H9 (cell line): ENCODE measurements at regions not wholly inside any gene's neighbourhood (a gene's known extent, or its start where the extent isn't known, plus 50 kb on each side); places are given as distances from the start of the nearest gene placed in this dataset.

Source experiments
- DNase-seq: peaks from one replicate; pipeline ENCODE4 v3.0.0-alpha.2; 2017
- H2AFZ ChIP-seq: one replicate; pipeline ENCODE4 v1.6.1; 2013; ENCODE audit warnings: mild to moderate bottlenecking, low read length, control low read depth, moderate library complexity
- H2AK5ac ChIP-seq: 2 replicates; pipeline ENCODE4 v1.6.1; 2013; ENCODE audit warnings: low read length, control low read depth, mixed read lengths; ENCODE audit not compliant: insufficient read length
- H2BK120ac ChIP-seq: one replicate; pipeline ENCODE4 v1.6.1; 2013; ENCODE audit warnings: low read depth, mild to moderate bottlenecking, low read length, control low read depth, inconsistent platforms; ENCODE audit not compliant: poor library complexity, severe bottlenecking
- H2BK12ac ChIP-seq: 2 replicates; pipeline ENCODE4 v1.6.1; 2013; ENCODE audit warnings: low read length, control low read depth, mixed read lengths, low read depth; ENCODE audit not compliant: insufficient read length
- H2BK15ac ChIP-seq: 2 replicates; pipeline ENCODE4 v1.6.1; 2013; ENCODE audit warnings: low read depth, low read length, control low read depth
- H2BK20ac ChIP-seq: one replicate; pipeline ENCODE4 v1.6.1; 2013; ENCODE audit warnings: low read depth, mild to moderate bottlenecking, low read length, control low read depth, inconsistent platforms; ENCODE audit not compliant: poor library complexity, severe bottlenecking
- H2BK5ac ChIP-seq: 2 replicates; pipeline ENCODE4 v1.6.1; 2013; ENCODE audit warnings: low read length, control low read depth, mixed read lengths; ENCODE audit not compliant: insufficient read length
- H3K14ac ChIP-seq: 2 replicates; pipeline ENCODE4 v1.6.1; 2013; ENCODE audit warnings: low read length, control low read depth; ENCODE audit not compliant: insufficient read depth
- H3K18ac ChIP-seq: 2 replicates; pipeline ENCODE4 v1.6.1; 2013; ENCODE audit warnings: low read depth, mild to moderate bottlenecking, mixed read lengths, low read length, control low read depth; ENCODE audit not compliant: insufficient read length
- H3K23ac ChIP-seq: 2 replicates; pipeline ENCODE4 v1.6.1; 2013; ENCODE audit warnings: low read length, control low read depth, mixed read lengths, low read depth; ENCODE audit not compliant: insufficient read length
- H3K23me2 ChIP-seq: 2 replicates; pipeline ENCODE4 v1.6.1; 2013; ENCODE audit warnings: low read depth, mild to moderate bottlenecking, mixed read lengths, low read length, control low read depth; ENCODE audit not compliant: insufficient read length, poor library complexity, severe bottlenecking
- H3K27ac ChIP-seq: 2 replicates; pipeline ENCODE4 v1.5.1; 2013; ENCODE audit warnings: low read length, control low read depth, mixed read lengths, low read depth; ENCODE audit not compliant: insufficient read length
- H3K27me3 ChIP-seq: 2 replicates; pipeline ENCODE4 v1.6.1; 2013; ENCODE audit warnings: low read length, control low read depth, inconsistent platforms; ENCODE audit not compliant: insufficient read depth
- H3K4ac ChIP-seq: 2 replicates; pipeline ENCODE4 v1.6.1; 2013; ENCODE audit warnings: low read depth, mild to moderate bottlenecking, control low read depth, inconsistent platforms, low read length, moderate library complexity
- H3K4me1 ChIP-seq: 2 replicates; pipeline ENCODE4 v1.6.1; 2013; ENCODE audit warnings: low read length, control low read depth, inconsistent platforms; ENCODE audit not compliant: insufficient read depth
- H3K4me2 ChIP-seq: 2 replicates; pipeline ENCODE4 v1.6.1; 2013; ENCODE audit warnings: low read length, control low read depth, mixed read lengths; ENCODE audit not compliant: insufficient read length, insufficient read depth
- H3K56ac ChIP-seq: 2 replicates; pipeline ENCODE4 v1.6.1; 2013; ENCODE audit warnings: low read depth, mild to moderate bottlenecking, mixed read lengths, low read length, control low read depth; ENCODE audit not compliant: insufficient read length
- H3K79me1 ChIP-seq: 2 replicates; pipeline ENCODE4 v1.6.1; 2013; ENCODE audit warnings: low read depth, mild to moderate bottlenecking, moderate library complexity, low read length, control low read depth, inconsistent platforms; ENCODE audit not compliant: insufficient read depth, poor library complexity, severe bottlenecking
- H3K79me2 ChIP-seq: 2 replicates; pipeline ENCODE4 v1.6.1; 2013; ENCODE audit warnings: low read length, control low read depth, inconsistent platforms; ENCODE audit not compliant: insufficient read depth
- H3K9ac ChIP-seq: 2 replicates; pipeline ENCODE4 v1.6.1; 2013; ENCODE audit warnings: low read length, control low read depth, mixed read lengths; ENCODE audit not compliant: insufficient read length; ENCODE audit errors: extremely low read depth
- H3K9me3 ChIP-seq: one replicate; pipeline ENCODE4 v1.6.1; 2013; ENCODE audit warnings: low read depth, low read length, inconsistent platforms; ENCODE audit not compliant: control insufficient read depth
- H3T11ph ChIP-seq: one replicate; pipeline ENCODE4 v1.6.1; 2013; ENCODE audit warnings: mild to moderate bottlenecking, low read length, control low read depth, inconsistent platforms
- H4K20me1 ChIP-seq: one replicate; pipeline ENCODE4 v1.6.1; 2013; ENCODE audit not compliant: control insufficient read depth, insufficient read length, insufficient read depth
- H4K5ac ChIP-seq: 2 replicates; pipeline ENCODE4 v1.6.1; 2013; ENCODE audit warnings: low read depth, mild to moderate bottlenecking, mixed read lengths, low read length, control low read depth; ENCODE audit not compliant: insufficient read length
- H4K8ac ChIP-seq: replicated peaks from 2 replicates; pipeline ENCODE4 v1.6.1; 2013; ENCODE audit warnings: low read length, control low read depth, mixed read lengths, low read depth; ENCODE audit not compliant: insufficient read length
- H4K91ac ChIP-seq: 2 replicates; pipeline ENCODE4 v1.6.1; 2013; ENCODE audit warnings: low read depth, mild to moderate bottlenecking, moderate library complexity, mixed read lengths, low read length, control low read depth; ENCODE audit not compliant: insufficient read length
- H3K27ac Mint-ChIP-seq, 3 experiments: 2 replicates in 2 of 3; 3 replicates in 1 of 3; pipeline ENCODE4 v1.8.0; 2020 to 2021; ENCODE audit warnings: mixed read lengths in 3 of 3, mild to moderate bottlenecking in 1 of 3, moderate library complexity in 1 of 3
- H3K27me3 Mint-ChIP-seq: 2 replicates; pipeline ENCODE4 v1.8.0; 2021; ENCODE audit warnings: low read depth, mild to moderate bottlenecking, moderate library complexity, mixed read lengths
- H3K36me3 Mint-ChIP-seq, 3 experiments: 2 replicates in 2 of 3; 3 replicates in 1 of 3; pipeline ENCODE4 v1.8.0; 2020 to 2021; ENCODE audit warnings: low read depth in 3 of 3, mixed read lengths in 3 of 3; ENCODE audit not compliant: insufficient read depth in 1 of 3
- H3K4me1 Mint-ChIP-seq, 2 experiments: 2 replicates each; pipeline ENCODE4 v1.8.0; 2020; ENCODE audit warnings: mixed read lengths in 2 of 2
- H3K4me3 Mint-ChIP-seq, 2 experiments: 2 replicates in 1 of 2; 3 replicates in 1 of 2; pipeline ENCODE4 v1.8.0; 2020 to 2021; ENCODE audit warnings: mild to moderate bottlenecking in 2 of 2, mixed read lengths in 2 of 2, moderate library complexity in 1 of 2
- H3K9me3 Mint-ChIP-seq, 2 experiments: 2 replicates in 1 of 2; 3 replicates in 1 of 2; pipeline ENCODE4 v1.8.0; 2020; ENCODE audit warnings: mild to moderate bottlenecking in 2 of 2, mixed read lengths in 2 of 2, moderate library complexity in 1 of 2
- CTCF ChIP-seq: fragments of 200-600 bp; sonication (generic); conservative IDR thresholded peaks from 3 replicates; pipeline ENCODE4 v1.8.0; 2021; ENCODE audit warnings: antibody characterized with exemption, mild to moderate bottlenecking
- WGBS: extraction: QIAGEN DNeasy Blood & Tissue Kit; methylation state at CpG from one replicate; pipeline ENCODE4 v1.1.7; 2013; ENCODE audit warnings: missing lambda C conversion rate, low lambda C conversion rate, mixed read lengths; ENCODE audit not compliant: insufficient read length; ENCODE audit errors: extremely low coverage; 5-methylcytosine and 5-hydroxymethylcytosine counted together

- H3K27ac Mint-ChIP-seq: no peak overlapping the region
- H3K27ac ChIP-seq: no peak overlapping the region
Observed at GRCh38 chr9:129247285-129248153, 69.5 kb upstream of the IER5L start.

More at GRCh38 chr9:129247285-129248153, 69.5 kb upstream of the IER5L start:
- H2BK15ac ChIP-seq: no peak overlapping the region
- no peak for TF ChIP-seq CTCF
- H4K20me1 ChIP-seq: no peaks in the 10 kb centered on the region
- H3K79me1 ChIP-seq: no peaks in the 10 kb centered on the region
- no CpG with 5 or more reads among the region's 13 CpGs for WGBS
- no peak overlapping the region for H4K5ac ChIP-seq
- H3K14ac ChIP-seq: no peak overlapping the region
- Mint-ChIP-seq H3K36me3 (no peaks in the 10 kb centered on the region), H3K27me3 (peaks cover 19% of the 10 kb centered on the region), H3K9me3 (no peaks in the 10 kb centered on the region; a peak in 2 of 5 replicates), H3K4me1 (peaks cover 2 to 12% of the 10 kb centered on the region in 2 experiments), H3K4me3 (no peak overlapping the region; a peak in 1 of 5 replicates)
- H2BK120ac ChIP-seq: no peak overlapping the region
- no peak overlapping the region for H4K8ac ChIP-seq
- H2AK5ac ChIP-seq: no peak overlapping the region
- no peak overlapping the region for H2BK5ac ChIP-seq
- no peak overlapping the region for H3K4ac ChIP-seq
- H2BK20ac ChIP-seq: no peak overlapping the region
- no peaks in the 10 kb centered on the region for H3K23me2 ChIP-seq
- H3K79me2 ChIP-seq: no peaks in the 10 kb centered on the region
- H3K9me3 ChIP-seq: no peaks in the 10 kb centered on the region
- no peak overlapping the region for H4K91ac ChIP-seq
- no peaks in the 10 kb centered on the region for H3K27me3 ChIP-seq
- H3K56ac ChIP-seq: no peak overlapping the region
- H3K4me1 ChIP-seq: no peaks in the 10 kb centered on the region
- no peak overlapping the region for H3T11ph ChIP-seq
- H3K23ac ChIP-seq: no peak overlapping the region
- no peak overlapping the region for H2AFZ ChIP-seq
- H2BK12ac ChIP-seq: no peak overlapping the region
- H3K4me2 ChIP-seq: no peak overlapping the region
- DNase-seq: no peak
- H3K9ac ChIP-seq: no peak overlapping the region
- no peak overlapping the region for H3K18ac ChIP-seq
